Endothelial cell of umbilical vein (primary cell): ENCODE measurements at regions not wholly inside any gene's neighbourhood (a gene's known extent, or its start where the extent isn't known, plus 50 kb on each side); places are given as distances from the start of the nearest gene placed in this dataset.

Experiments used
- BruUV-seq: library from RNA; stranded (reverse); fragments of 400-500 nt; replicated peaks from 2 replicates; lab custom pipeline; 2021; lab: Mats Ljungman, UMichigan
- CTCF ChIA-PET: fragments of 300-600, 350-600 bp; sonication (Branson Sonifier 250); formaldehyde crosslinking; loops from one replicate; lab custom pipeline; 2021; ENCODE audit warnings: antibody characterized with exemption, inconsistent platforms; lab: Charles Lee
- POLR2A ChIA-PET: fragments of 300-600, 350-600 bp; sonication (Branson Sonifier 250); formaldehyde crosslinking; loops from one replicate; lab custom pipeline; 2021; ENCODE audit warnings: antibody characterized with exemption, inconsistent platforms; lab: Charles Lee
- DNase-seq: peaks from one replicate; pipeline ENCODE4 v3.0.0-alpha.2; 2011; ENCODE audit warnings: low read depth, low spot score
- FAIRE-seq: peaks from 2 replicates; lab custom pipeline; 2011; peaks lifted over from hg19 to GRCh38; lab: Jason Lieb, UNC
- H2AFZ ChIP-seq: 2 replicates; pipeline ENCODE4 v1.6.0; 2012; ENCODE audit warnings: low read depth, low read length, control low read depth, inconsistent platforms
- H3K27ac ChIP-seq: 2 replicates; pipeline ENCODE4 v1.5.1; 2011; ENCODE audit warnings: low read depth, mild to moderate bottlenecking, control low read depth, low read length, moderate library complexity; ENCODE audit not compliant: insufficient read depth
- H3K27me3 ChIP-seq, 2 experiments: 2 replicates each; pipeline versions ENCODE4 v1.6.0 to v1.6.1; 2011; ENCODE audit warnings: low read length in 2 of 2, mixed read lengths in 1 of 2; ENCODE audit not compliant: control insufficient read depth in 2 of 2, insufficient read depth in 2 of 2
- H3K36me3 ChIP-seq, 2 experiments: 2 replicates in 1 of 2; 3 replicates in 1 of 2; pipeline ENCODE4 v1.5.1; 2011; ENCODE audit warnings: low read length in 2 of 2, mild to moderate bottlenecking in 1 of 2, moderate library complexity in 1 of 2; ENCODE audit not compliant: control insufficient read depth in 2 of 2, insufficient read depth in 2 of 2; ENCODE audit errors: extremely low read depth in 1 of 2
- H3K4me1 ChIP-seq: 3 replicates; pipeline ENCODE4 v1.5.1; 2011; ENCODE audit warnings: mild to moderate bottlenecking, low read length; ENCODE audit not compliant: control insufficient read depth, insufficient read depth; ENCODE audit errors: extremely low read depth
- H3K4me2 ChIP-seq: 2 replicates; pipeline ENCODE4 v1.6.1; 2011; ENCODE audit warnings: low read length, control low read depth, mixed read lengths; ENCODE audit not compliant: insufficient read depth
- H3K4me3 ChIP-seq, 3 experiments: fragments of 200-600 bp in 1 of 3; sonication (generic), shearing (Covaris generic) in 1 of 3; replicated peaks in 1 of 3; 2 replicates each; pipeline ENCODE4 v1.5.1; 2011 to 2016; ENCODE audit warnings: control low read depth in 3 of 3, low read length in 3 of 3, mild to moderate bottlenecking in 2 of 3, inconsistent platforms in 1 of 3, low read depth in 1 of 3, moderate library complexity in 1 of 3; ENCODE audit not compliant: insufficient read depth in 1 of 3
- H3K79me2 ChIP-seq: 2 replicates; pipeline ENCODE4 v1.6.0; 2012; ENCODE audit warnings: low read length, inconsistent platforms; ENCODE audit not compliant: control insufficient read depth, insufficient read depth
- H3K9ac ChIP-seq: replicated peaks from 2 replicates; pipeline ENCODE3; 2011; ENCODE audit warnings: low read length, control low read depth; ENCODE audit not compliant: insufficient read depth; ENCODE audit errors: extremely low read depth
- H3K9me1 ChIP-seq: replicated peaks from 3 replicates; pipeline ENCODE4 v1.6.0; 2011; ENCODE audit warnings: mild to moderate bottlenecking, low read length; ENCODE audit not compliant: control insufficient read depth, insufficient read depth; ENCODE audit errors: extremely low read depth
- H3K9me3 ChIP-seq: replicated peaks from 2 replicates; pipeline ENCODE4 v1.5.1; 2012; ENCODE audit warnings: low read length, inconsistent platforms; ENCODE audit not compliant: control insufficient read depth, insufficient read depth
- H4K20me1 ChIP-seq: replicated peaks from 2 replicates; pipeline ENCODE3; 2011; ENCODE audit warnings: mild to moderate bottlenecking, low read length; ENCODE audit not compliant: control insufficient read depth, insufficient read depth; ENCODE audit errors: extremely low read depth
- EZH2 ChIP-seq: IDR thresholded peaks from 2 replicates; pipeline ENCODE4 v1.6.1; 2012; ENCODE audit warnings: borderline replicate concordance, low read depth, mild to moderate bottlenecking, moderate library complexity, low read length, inconsistent platforms; ENCODE audit not compliant: severe bottlenecking
- FOS ChIP-seq: IDR thresholded peaks from 2 replicates; pipeline ENCODE4 v1.6.1; 2011; ENCODE audit warnings: mild to moderate bottlenecking, low read length, moderate library complexity, borderline replicate concordance; ENCODE audit not compliant: insufficient read depth
- GATA2 ChIP-seq: IDR thresholded peaks from 2 replicates; pipeline ENCODE4 v1.7.0; 2011; ENCODE audit warnings: low read depth, mild to moderate bottlenecking, moderate library complexity, mixed read lengths, low read length; ENCODE audit not compliant: insufficient read length, insufficient read depth
- JUN ChIP-seq: IDR thresholded peaks from 2 replicates; pipeline ENCODE4 v1.6.1; 2011; ENCODE audit warnings: borderline replicate concordance, low read depth; ENCODE audit not compliant: insufficient read length, insufficient read depth
- MYC ChIP-seq: IDR thresholded peaks from one replicate; pipeline ENCODE4 v1.6.1; 2011; ENCODE audit warnings: mild to moderate bottlenecking, low read depth, low read length
- POLR2A ChIP-seq: IDR thresholded peaks from 2 replicates; pipeline ENCODE4 v1.6.1; 2012; ENCODE audit warnings: low read depth, mild to moderate bottlenecking, control low read depth, low read length
- POLR2AphosphoS5 ChIP-seq: IDR thresholded peaks from 2 replicates; pipeline ENCODE4 v1.6.1; 2012; ENCODE audit warnings: low read depth, mild to moderate bottlenecking, control low read depth, low read length, moderate library complexity; ENCODE audit not compliant: insufficient read depth
- dilution Hi-C: fragments of 300-500 bp; cut with MboI; formaldehyde crosslinking; loops from one replicate; pipeline ENCODE4 v1.15.0; 2019; ENCODE audit warnings: low sequenced_read_pairs; ENCODE audit not compliant: extremely low pct_ligation_motif_present
- intact Hi-C: fragments of 100-400 bp; cut with micrococcal nuclease; formaldehyde crosslinking; loops from one replicate; pipeline ENCODE4 v1.10.0; 2022
- TF ChIP-seq, protein P1 (sequence below): IDR thresholded peaks from 2 replicates; pipeline ENCODE4 v1.6.1; 2011; ENCODE audit not compliant: insufficient read depth, insufficient read length
- TF ChIP-seq, protein P2 (sequence below), 2 donors: IDR thresholded peaks; 1 replicate in 1 of 2; 2 replicates in 1 of 2; pipeline ENCODE4 v1.5.1; 2011; ENCODE audit warnings: low read length in 2 of 2, mild to moderate bottlenecking in 2 of 2, moderate library complexity in 2 of 2, control low read depth in 1 of 2, inconsistent platforms in 1 of 2, low read depth in 1 of 2; ENCODE audit not compliant: insufficient read depth in 1 of 2; ENCODE audit errors: extremely low read depth in 1 of 2

DNA sequence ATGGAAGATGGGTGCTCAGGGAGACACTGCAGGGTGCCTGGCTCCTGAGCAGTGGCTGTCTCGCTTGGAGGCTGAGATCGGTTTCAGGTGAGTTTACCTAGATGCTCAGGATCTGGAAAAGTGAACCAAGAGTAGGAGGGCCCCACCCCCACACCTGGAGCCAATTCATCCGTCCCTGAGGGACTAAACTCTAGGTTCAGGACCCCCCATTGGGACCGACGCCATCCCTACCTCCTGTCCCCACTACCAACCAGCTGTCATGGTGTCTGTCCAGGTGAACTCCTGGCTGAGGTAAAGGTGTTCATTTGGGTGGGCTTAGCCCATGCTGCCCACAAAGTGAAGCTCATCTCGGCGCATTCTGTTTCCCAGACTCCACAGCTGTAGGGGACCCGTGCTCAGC is 174.6 kb upstream of the PLPP4 start:
- Histone ChIP-seq H3K36me3 (no peaks in the 10 kb centered on the region), H3K4me2 (no peak overlapping the region), H3K79me2 (no peaks in the 10 kb centered on the region), H3K9me1 (no peaks in the 10 kb centered on the region), H3K9ac (no peak overlapping the region), H3K27me3 (no peaks in the 10 kb centered on the region), H2AFZ (no peak overlapping the region), H3K27ac (no peak overlapping the region), H3K4me3 (no peak overlapping the region), H4K20me1 (no peaks in the 10 kb centered on the region), H3K9me3 (no peaks in the 10 kb centered on the region), H3K4me1 (no peaks in the 10 kb centered on the region)
- CTCF ChIA-PET = interaction anchor here (1.4 kb wide), 1 partner anchor 10 kb away, joined by 4 read pairs; no protein-coding TSS in a partner anchor
- DNase-seq (no peak), FAIRE-seq (no peak)
- intact Hi-C loops = no loop called here
- no peak for TF ChIP-seq FOS
- no peak for TF ChIP-seq GATA2
- TF ChIP-seq POLR2A = no peak
- TF ChIP-seq, protein P1, sequence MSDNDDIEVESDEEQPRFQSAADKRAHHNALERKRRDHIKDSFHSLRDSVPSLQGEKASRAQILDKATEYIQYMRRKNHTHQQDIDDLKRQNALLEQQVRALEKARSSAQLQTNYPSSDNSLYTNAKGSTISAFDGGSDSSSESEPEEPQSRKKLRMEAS = no peak
- no peak for TF ChIP-seq JUN
- TF ChIP-seq EZH2 = no peak
- TF ChIP-seq, protein P2, sequence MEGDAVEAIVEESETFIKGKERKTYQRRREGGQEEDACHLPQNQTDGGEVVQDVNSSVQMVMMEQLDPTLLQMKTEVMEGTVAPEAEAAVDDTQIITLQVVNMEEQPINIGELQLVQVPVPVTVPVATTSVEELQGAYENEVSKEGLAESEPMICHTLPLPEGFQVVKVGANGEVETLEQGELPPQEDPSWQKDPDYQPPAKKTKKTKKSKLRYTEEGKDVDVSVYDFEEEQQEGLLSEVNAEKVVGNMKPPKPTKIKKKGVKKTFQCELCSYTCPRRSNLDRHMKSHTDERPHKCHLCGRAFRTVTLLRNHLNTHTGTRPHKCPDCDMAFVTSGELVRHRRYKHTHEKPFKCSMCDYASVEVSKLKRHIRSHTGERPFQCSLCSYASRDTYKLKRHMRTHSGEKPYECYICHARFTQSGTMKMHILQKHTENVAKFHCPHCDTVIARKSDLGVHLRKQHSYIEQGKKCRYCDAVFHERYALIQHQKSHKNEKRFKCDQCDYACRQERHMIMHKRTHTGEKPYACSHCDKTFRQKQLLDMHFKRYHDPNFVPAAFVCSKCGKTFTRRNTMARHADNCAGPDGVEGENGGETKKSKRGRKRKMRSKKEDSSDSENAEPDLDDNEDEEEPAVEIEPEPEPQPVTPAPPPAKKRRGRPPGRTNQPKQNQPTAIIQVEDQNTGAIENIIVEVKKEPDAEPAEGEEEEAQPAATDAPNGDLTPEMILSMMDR (IDR thresholded peaks at IDR 0.05; ENCODE audit: extremely low read depth in 1 of 2, insufficient read depth in 1 of 2, low read depth in 1 of 2, low read length in 2 of 2) = no peak
- no peak for TF ChIP-seq POLR2AphosphoS5
- no peak for TF ChIP-seq MYC
- dilution Hi-C loops = no loop called here
- POLR2A ChIA-PET = no interaction called here
- BruUV-seq = no TSS peak
